ENCODE measurements at regions not wholly inside any gene's neighbourhood (a gene's known extent, or its start where the extent isn't known, plus 50 kb on each side); places are given as distances from the start of the nearest gene placed in this dataset.

- no peak for TF ChIP-seq FOS (IDR thresholded peaks at IDR 0.05; ENCODE audit: borderline replicate concordance, insufficient read depth, low read length)
- no peak for TF ChIP-seq MYC (IDR thresholded peaks at IDR 0.05; ENCODE audit: low read depth, low read length)
- TF ChIP-seq JUN (IDR thresholded peaks at IDR 0.05; ENCODE audit: borderline replicate concordance, insufficient read depth, insufficient read length, low read depth) = no peak
- TF ChIP-seq POLR2A (IDR thresholded peaks at IDR 0.05; ENCODE audit: low read depth, low read length) = no peak
- TF ChIP-seq CTCF (IDR thresholded peaks at IDR 0.05; ENCODE audit: extremely low read depth in 1 of 2, insufficient read depth in 1 of 2, low read depth in 1 of 2, low read length in 2 of 2) = no peak
- no peak for TF ChIP-seq POLR2AphosphoS5 (IDR thresholded peaks at IDR 0.05; ENCODE audit: insufficient read depth, low read depth, low read length)
- no peak for TF ChIP-seq GATA2 (IDR thresholded peaks at IDR 0.05; ENCODE audit: insufficient read depth, insufficient read length, low read depth, low read length)
- TF ChIP-seq EZH2 (IDR thresholded peaks at IDR 0.05; ENCODE audit: borderline replicate concordance, low read depth, low read length, severe bottlenecking) = no peak
- no peak for TF ChIP-seq MAX (IDR thresholded peaks at IDR 0.05; ENCODE audit: insufficient read depth, insufficient read length)
- Histone ChIP-seq H3K27ac (ENCODE audit: insufficient read depth, low read depth, low read length) (no peak overlapping the region), H3K9me3 (replicated peaks; ENCODE audit: control insufficient read depth, insufficient read depth, low read length) (peaks cover 2% of the 10 kb centered on the region), H3K4me3 (replicated peaks in 1 of 3; ENCODE audit: insufficient read depth in 1 of 3, low read depth in 1 of 3, low read length in 3 of 3) (no peak overlapping the region), H3K9me1 (replicated peaks; ENCODE audit: control insufficient read depth, extremely low read depth, insufficient read depth, low read length) (no peaks in the 10 kb centered on the region), H3K9ac (replicated peaks; ENCODE audit: extremely low read depth, insufficient read depth, low read length) (no peak overlapping the region), H4K20me1 (replicated peaks; ENCODE audit: control insufficient read depth, extremely low read depth, insufficient read depth, low read length) (no peaks in the 10 kb centered on the region), H2AFZ (ENCODE audit: low read depth, low read length) (no peak overlapping the region), H3K36me3 (ENCODE audit: control insufficient read depth in 2 of 2, extremely low read depth in 1 of 2, insufficient read depth in 2 of 2, low read length in 2 of 2) (no peaks in the 10 kb centered on the region), H3K27me3 (ENCODE audit: control insufficient read depth in 2 of 2, insufficient read depth in 2 of 2, low read length in 2 of 2) (no peaks in the 10 kb centered on the region), H3K79me2 (ENCODE audit: control insufficient read depth, insufficient read depth, low read length) (no peaks in the 10 kb centered on the region), H3K4me1 (ENCODE audit: control insufficient read depth, extremely low read depth, insufficient read depth, low read length) (no peaks in the 10 kb centered on the region), H3K4me2 (ENCODE audit: insufficient read depth, low read length) (no peak overlapping the region)
- BruUV-seq (replicated peaks) = no TSS peak
- FAIRE-seq = no peak
- DNase-seq (ENCODE audit: low read depth, low spot score) = no peak
- intact Hi-C loops (cut with micrococcal nuclease) (no loop called here), dilution Hi-C loops (cut with MboI; ENCODE audit: extremely low pct_ligation_motif_present, low sequenced_read_pairs) (no loop called here)
- POLR2A ChIA-PET = no interaction called here
- CTCF ChIA-PET = no interaction called here
Measured at GRCh38 chr17:52388941-52389340, 230.4 kb upstream of the CA10 start.
